CD8-positive, alpha-beta memory T cell (primary cell): ENCODE measurements at regions not wholly inside any gene's neighbourhood (a gene's known extent, or its start where the extent isn't known, plus 50 kb on each side); places are given as distances from the start of the nearest gene placed in this dataset.

Experiments used
- CTCF ChIA-PET: fragments of 350-600 bp; sonication (Branson Sonifier 250); formaldehyde crosslinking; loops from one replicate; lab custom pipeline; 2021; ENCODE audit warnings: antibody characterized with exemption; lab: Charles Lee
- POLR2A ChIA-PET: fragments of 350-600 bp; sonication (Branson Sonifier 250); formaldehyde crosslinking; loops from one replicate; lab custom pipeline; 2021; ENCODE audit warnings: antibody characterized with exemption; lab: Charles Lee
- DNase-seq, 5 donors: peaks; one replicate each; pipeline versions ENCODE4 v3.0.0 to v3.0.0-alpha.2; 2020 to 2022; ENCODE audit warnings: mixed read lengths in 1 of 5
- H3K27ac ChIP-seq: one replicate; pipeline ENCODE4 v1.7.0; 2013; ENCODE audit warnings: low read depth, mild to moderate bottlenecking, low read length, moderate library complexity
- H3K27me3 ChIP-seq: 2 replicates; pipeline ENCODE4 v1.7.0; 2013; ENCODE audit warnings: low read length, mild to moderate bottlenecking; ENCODE audit not compliant: insufficient read depth, poor library complexity, severe bottlenecking
- H3K36me3 ChIP-seq: 2 replicates; pipeline ENCODE4 v1.7.0; 2013; ENCODE audit warnings: mild to moderate bottlenecking, low read length, moderate library complexity; ENCODE audit not compliant: insufficient read depth
- H3K4me1 ChIP-seq: 2 replicates; pipeline ENCODE4 v1.7.0; 2013; ENCODE audit warnings: mild to moderate bottlenecking, low read length, moderate library complexity; ENCODE audit not compliant: insufficient read depth
- H3K4me3 ChIP-seq: 2 replicates; pipeline ENCODE4 v1.7.0; 2013; ENCODE audit warnings: mild to moderate bottlenecking, low read length
- H3K9me3 ChIP-seq: 2 replicates; pipeline ENCODE4 v1.7.0; 2013; ENCODE audit warnings: mild to moderate bottlenecking, low read length
- H3K27ac Mint-ChIP-seq, 8 donors: one replicate each; pipeline ENCODE4 v1.8.0; 2020 to 2021; ENCODE audit warnings: mixed read lengths in 8 of 8, mild to moderate bottlenecking in 6 of 8, inconsistent platforms in 3 of 8, moderate library complexity in 3 of 8
- H3K27me3 Mint-ChIP-seq, 2 donors: one replicate each; pipeline ENCODE4 v1.8.0; 2020 to 2021; ENCODE audit warnings: mixed read lengths in 2 of 2, mild to moderate bottlenecking in 1 of 2, moderate library complexity in 1 of 2
- H3K36me3 Mint-ChIP-seq, 3 donors: one replicate each; pipeline ENCODE4 v1.8.0; 2020 to 2021; ENCODE audit warnings: mixed read lengths in 3 of 3, inconsistent platforms in 1 of 3, mild to moderate bottlenecking in 1 of 3
- H3K4me1 Mint-ChIP-seq, 3 donors: one replicate each; pipeline ENCODE4 v1.8.0; 2020 to 2021; ENCODE audit warnings: mixed read lengths in 3 of 3, inconsistent platforms in 1 of 3, mild to moderate bottlenecking in 1 of 3
- H3K4me3 Mint-ChIP-seq, 7 donors: one replicate each; pipeline ENCODE4 v1.8.0; 2020 to 2021; ENCODE audit warnings: mixed read lengths in 7 of 7, mild to moderate bottlenecking in 6 of 7, moderate library complexity in 4 of 7, inconsistent platforms in 2 of 7
- H3K9me3 Mint-ChIP-seq, 5 donors: one replicate each; pipeline ENCODE4 v1.8.0; 2020 to 2022; ENCODE audit warnings: mixed read lengths in 5 of 5, mild to moderate bottlenecking in 3 of 5, moderate library complexity in 2 of 5, inconsistent platforms in 1 of 5

DNA sequence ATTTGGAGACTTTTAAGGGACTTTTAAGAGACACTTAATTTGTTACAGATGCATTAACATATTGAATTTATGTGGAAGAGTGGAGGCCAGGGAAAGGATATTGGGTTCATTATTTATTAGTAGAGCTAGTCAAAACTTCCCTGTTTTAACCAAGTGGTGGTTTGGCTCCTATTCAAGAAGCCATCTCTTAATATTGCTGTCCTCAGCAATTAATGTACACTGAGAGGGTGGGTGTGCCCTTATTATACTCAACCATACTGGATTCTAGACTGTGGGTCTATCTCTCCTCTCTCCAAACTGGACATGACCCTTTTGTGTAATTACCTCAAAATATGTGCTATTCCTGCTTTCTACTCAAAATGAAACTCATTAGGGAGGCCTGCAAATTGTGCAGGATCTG is 398.7 kb upstream of the DDHD1 start:
- ChIA-PET POLR2A (no interaction called here), CTCF (interaction anchor here (1.0 kb wide), 1 partner anchor 11 kb away, joined by 3 read pairs; no protein-coding TSS in a partner anchor)
- Histone ChIP-seq H3K27ac (no peak overlapping the region), H3K4me1 (no peaks in the 10 kb centered on the region), H3K36me3 (no peaks in the 10 kb centered on the region), H3K27me3 (no peaks in the 10 kb centered on the region), H3K4me3 (no peak overlapping the region), H3K9me3 (no peaks in the 10 kb centered on the region)
- peaks cover 3 to 11% (median 9%) of the 10 kb centered on the region in 5 donors for H3K9me3 Mint-ChIP-seq
- H3K27ac Mint-ChIP-seq: no peak overlapping the region
- peaks cover 0 to 10% (median 0%) of the 10 kb centered on the region in 3 donors for H3K36me3 Mint-ChIP-seq
- no peak for DNase-seq
- no peak overlapping the region for H3K4me3 Mint-ChIP-seq
- H3K27me3 Mint-ChIP-seq: peaks cover 0 to 6% of the 10 kb centered on the region in 2 donors
- H3K4me1 Mint-ChIP-seq: no peaks in the 10 kb centered on the region

DNA sequence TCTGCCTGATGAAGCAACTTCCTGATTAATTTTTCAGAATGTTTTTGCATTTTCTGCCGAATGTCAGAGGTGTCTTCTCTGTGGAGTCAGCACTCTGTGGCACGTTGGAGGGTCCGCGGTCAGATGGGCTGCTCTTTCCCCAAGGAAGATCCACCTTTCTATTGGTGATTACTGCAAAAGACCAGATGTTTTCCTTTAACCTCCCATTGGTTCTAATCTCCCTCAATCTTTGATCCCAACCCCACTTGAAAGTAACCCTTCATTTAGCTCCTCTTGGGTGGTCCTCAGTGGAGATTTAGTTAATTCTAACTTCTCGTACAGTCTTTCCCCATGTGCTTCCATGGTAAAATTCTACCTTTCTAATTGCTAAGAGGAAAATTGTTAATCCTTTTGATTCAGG is 397.7 kb upstream of the DDHD1 start:
- Histone ChIP-seq H3K36me3 (no peaks in the 10 kb centered on the region), H3K27me3 (no peaks in the 10 kb centered on the region), H3K4me1 (no peaks in the 10 kb centered on the region), H3K4me3 (no peak overlapping the region), H3K27ac (no peak overlapping the region), H3K9me3 (no peaks in the 10 kb centered on the region)
- no peaks in the 10 kb centered on the region for H3K4me1 Mint-ChIP-seq
- H3K27me3 Mint-ChIP-seq: peaks cover 0 to 5% of the 10 kb centered on the region in 2 donors
- ChIA-PET POLR2A (no interaction called here), CTCF (interaction anchor here (1.0 kb wide), 1 partner anchor 10 kb away, joined by 3 read pairs; no protein-coding TSS in a partner anchor)
- H3K4me3 Mint-ChIP-seq: no peak overlapping the region
- DNase-seq: no peak
- H3K36me3 Mint-ChIP-seq: peaks cover 0 to 10% (median 0%) of the 10 kb centered on the region in 3 donors
- H3K9me3 Mint-ChIP-seq: peaks cover under 1 to 9% (median 8%) of the 10 kb centered on the region in 5 donors
- no peak overlapping the region for H3K27ac Mint-ChIP-seq

DNA sequence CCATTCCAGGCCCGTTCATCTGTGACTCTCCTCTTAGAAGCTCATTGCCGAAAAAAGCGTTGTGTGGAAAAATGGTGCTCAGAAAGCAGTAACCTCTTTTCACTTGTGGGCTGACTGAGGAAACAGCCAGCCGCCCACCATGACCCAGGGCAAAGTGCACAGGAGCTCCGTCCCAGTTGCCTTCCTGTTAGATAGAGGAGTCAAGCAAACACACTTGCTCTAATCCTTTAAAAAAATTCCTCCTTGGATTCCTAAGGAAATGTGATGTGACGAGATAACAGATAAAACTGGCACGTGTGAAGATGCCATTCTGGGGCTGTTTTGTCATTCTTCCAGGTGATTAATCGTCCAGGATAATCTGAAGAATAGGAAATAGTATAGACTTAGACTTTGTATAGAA is 396.8 kb upstream of the DDHD1 start:
- POLR2A ChIA-PET: no interaction called here
- Histone ChIP-seq H3K27ac (no peak overlapping the region), H3K36me3 (no peaks in the 10 kb centered on the region), H3K4me1 (no peaks in the 10 kb centered on the region), H3K9me3 (no peaks in the 10 kb centered on the region), H3K4me3 (no peak overlapping the region), H3K27me3 (no peaks in the 10 kb centered on the region)
- CTCF ChIA-PET: no interaction called here
- Mint-ChIP-seq H3K36me3 (peaks cover 0 to 10% (median 0%) of the 10 kb centered on the region in 3 donors), H3K9me3 (peaks cover 0 to 10% (median 8%) of the 10 kb centered on the region in 5 donors), H3K4me1 (no peaks in the 10 kb centered on the region), H3K27me3 (peaks cover 0 to 5% of the 10 kb centered on the region in 2 donors), H3K4me3 (no peak overlapping the region), H3K27ac (no peak overlapping the region)
- DNase-seq: no peak

DNA sequence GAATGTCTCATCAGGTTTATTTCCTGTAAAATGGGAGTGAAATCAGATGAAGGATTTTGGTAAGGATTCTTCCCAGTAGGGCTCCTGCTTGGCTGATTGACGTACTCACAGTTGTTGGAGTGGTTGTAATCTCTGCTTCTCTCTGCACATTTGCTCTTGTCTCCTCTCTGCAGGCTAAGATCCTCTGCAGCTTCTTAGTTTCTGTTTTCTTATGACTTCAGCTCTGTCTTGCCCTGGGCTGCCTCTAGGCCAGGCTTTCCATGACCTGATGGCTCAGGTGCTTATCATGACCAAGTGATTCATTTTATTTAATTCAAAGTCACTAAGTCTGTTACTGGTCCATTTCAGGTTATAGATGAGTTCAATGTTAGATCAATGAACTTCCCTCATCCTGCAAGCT is 394.5 kb upstream of the DDHD1 start:
- Histone ChIP-seq H3K4me3 (no peak overlapping the region), H3K9me3 (no peaks in the 10 kb centered on the region), H3K27me3 (no peaks in the 10 kb centered on the region), H3K27ac (no peak overlapping the region), H3K36me3 (no peaks in the 10 kb centered on the region), H3K4me1 (no peaks in the 10 kb centered on the region)
- H3K4me3 Mint-ChIP-seq: no peak overlapping the region
- no peaks in the 10 kb centered on the region for H3K4me1 Mint-ChIP-seq
- H3K36me3 Mint-ChIP-seq: peaks cover 0 to 10% (median 0%) of the 10 kb centered on the region in 3 donors
- H3K27me3 Mint-ChIP-seq: peaks cover 0 to 5% of the 10 kb centered on the region in 2 donors
- peaks cover 0 to 12% (median 8%) of the 10 kb centered on the region in 5 donors for H3K9me3 Mint-ChIP-seq
- no peak overlapping the region for H3K27ac Mint-ChIP-seq
- POLR2A ChIA-PET: no interaction called here
- DNase-seq: no peak
- CTCF ChIA-PET: no interaction called here

DNA sequence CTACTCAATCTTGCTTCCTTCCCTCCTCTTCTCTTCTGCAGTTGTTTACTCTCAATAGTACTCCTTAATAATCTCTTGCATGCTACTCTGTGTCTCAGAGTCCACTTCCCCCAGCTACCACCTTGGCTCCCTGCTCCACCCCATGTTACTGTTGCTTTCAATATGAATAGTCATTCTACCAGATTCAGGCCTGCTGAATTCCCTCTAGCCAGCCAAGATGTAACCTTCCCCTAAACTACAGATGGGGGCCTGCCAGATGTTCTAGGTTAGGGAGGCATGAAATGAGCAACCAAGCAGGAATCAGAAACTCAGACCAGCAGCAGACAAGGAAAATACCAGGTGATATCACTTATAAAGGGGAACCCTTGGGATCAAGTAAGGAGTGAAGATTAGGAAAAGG is 392.1 kb upstream of the DDHD1 start:
- DNase-seq: no peak
- CTCF ChIA-PET: no interaction called here
- Histone ChIP-seq H3K27ac (no peak overlapping the region), H3K27me3 (no peaks in the 10 kb centered on the region), H3K9me3 (no peaks in the 10 kb centered on the region), H3K36me3 (no peaks in the 10 kb centered on the region), H3K4me1 (no peaks in the 10 kb centered on the region), H3K4me3 (no peak overlapping the region)
- POLR2A ChIA-PET: no interaction called here
- peaks cover 0 to 5% (median 0%) of the 10 kb centered on the region in 3 donors for H3K36me3 Mint-ChIP-seq
- H3K4me1 Mint-ChIP-seq: no peaks in the 10 kb centered on the region
- H3K27me3 Mint-ChIP-seq: no peaks in the 10 kb centered on the region
- H3K27ac Mint-ChIP-seq: no peak overlapping the region
- H3K4me3 Mint-ChIP-seq: no peak overlapping the region
- H3K9me3 Mint-ChIP-seq: peaks cover 0 to 10% (median 6%) of the 10 kb centered on the region in 5 donors

DNA sequence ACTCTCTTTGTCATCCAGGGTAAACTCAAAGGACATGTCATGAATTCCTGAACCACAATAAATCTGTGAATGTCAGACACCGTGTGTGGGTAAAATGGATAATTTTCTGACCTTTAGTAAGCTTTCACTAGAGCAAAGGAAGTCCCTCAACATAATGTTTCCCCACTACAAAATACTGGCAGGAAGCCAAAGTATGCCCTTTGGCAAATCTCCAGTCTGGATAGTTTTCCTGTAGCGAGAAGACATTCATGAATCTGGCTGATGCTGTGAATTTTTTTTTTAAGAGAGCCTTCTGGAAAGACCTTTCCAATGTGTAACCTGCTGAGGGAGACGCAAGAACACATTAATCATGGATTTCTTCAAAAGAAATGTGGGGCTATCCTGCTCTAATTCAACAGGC is 389.6 kb upstream of the DDHD1 start:
- no peaks in the 10 kb centered on the region for H3K36me3 ChIP-seq
- DNase-seq: no peak
- POLR2A ChIA-PET: no interaction called here
- Mint-ChIP-seq H3K27me3 (no peaks in the 10 kb centered on the region), H3K27ac (no peak overlapping the region), H3K36me3 (no peaks in the 10 kb centered on the region), H3K4me1 (no peaks in the 10 kb centered on the region), H3K9me3 (peaks cover 0 to 4% (median 2%) of the 10 kb centered on the region in 5 donors), H3K4me3 (no peak overlapping the region)
- no peaks in the 10 kb centered on the region for H3K27me3 ChIP-seq
- H3K4me1 ChIP-seq: no peaks in the 10 kb centered on the region
- no peaks in the 10 kb centered on the region for H3K9me3 ChIP-seq
- no peak overlapping the region for H3K27ac ChIP-seq
- H3K4me3 ChIP-seq: no peak overlapping the region
- CTCF ChIA-PET: no interaction called here

DNA sequence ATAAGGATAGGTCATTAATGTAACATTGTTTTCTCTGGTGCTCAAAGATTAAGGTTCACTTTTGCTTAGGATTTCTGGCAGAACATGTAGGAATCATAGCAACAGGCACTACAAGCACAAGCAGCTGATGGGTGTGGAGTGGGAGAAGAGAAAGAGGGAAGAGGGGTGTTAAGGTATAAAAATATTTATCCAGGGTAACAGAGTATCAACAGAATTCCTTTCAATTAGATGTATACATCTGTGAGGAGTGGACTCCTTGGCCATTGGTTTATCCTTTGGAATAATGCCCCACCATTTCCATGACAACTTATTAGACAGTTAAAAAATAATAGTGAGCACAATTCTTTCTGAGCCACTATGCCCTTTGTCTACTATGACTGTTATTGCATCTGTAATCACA is 388.3 kb upstream of the DDHD1 start:
- CTCF ChIA-PET: no interaction called here
- H3K36me3 ChIP-seq: no peaks in the 10 kb centered on the region
- H3K27ac Mint-ChIP-seq: no peak overlapping the region

DNA sequence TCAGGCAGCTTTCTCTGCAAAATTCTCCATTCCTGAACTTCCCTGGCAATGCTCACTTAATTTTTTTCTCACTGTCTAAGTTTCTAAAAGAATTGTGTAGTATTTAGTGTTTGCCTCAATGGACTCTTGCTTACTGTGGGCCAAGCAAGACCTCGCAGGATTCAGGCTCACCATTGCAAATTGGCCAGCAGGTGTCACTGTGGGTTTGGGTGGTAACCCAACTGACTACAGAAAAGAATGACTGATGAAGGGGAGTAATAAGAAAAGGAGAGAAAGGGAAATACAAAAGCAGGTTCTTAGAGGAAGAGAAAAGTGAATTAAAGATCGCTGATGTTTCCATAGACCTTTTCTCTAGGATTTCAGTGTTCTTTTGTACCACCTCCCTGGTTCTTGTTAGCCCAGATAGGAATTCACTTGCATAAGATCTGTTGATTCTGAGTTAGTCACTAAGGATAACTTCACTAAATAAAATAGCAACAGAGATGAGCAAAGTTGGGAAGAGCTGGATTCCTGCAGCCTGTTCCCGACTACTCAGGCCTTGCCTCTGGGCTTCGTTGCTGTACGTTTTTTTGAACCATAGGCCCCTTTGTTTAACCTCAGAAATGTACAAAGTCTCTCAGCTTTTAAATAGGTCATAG is 386.5 kb upstream of the DDHD1 start:
- H3K27ac Mint-ChIP-seq: no peak overlapping the region
- CTCF ChIA-PET: interaction anchor here (1.4 kb wide), 1 partner anchor 12 kb away, joined by 3 read pairs; no protein-coding TSS in a partner anchor
- POLR2A ChIA-PET: no interaction called here

More for the DNA sequence above, 388.3 kb upstream of the DDHD1 start:
- POLR2A ChIA-PET: no interaction called here
- Histone ChIP-seq H3K9me3 (no peaks in the 10 kb centered on the region), H3K27me3 (no peaks in the 10 kb centered on the region), H3K4me3 (no peak overlapping the region), H3K27ac (no peak overlapping the region), H3K4me1 (no peaks in the 10 kb centered on the region)
- H3K4me3 Mint-ChIP-seq: no peak overlapping the region
- no peaks in the 10 kb centered on the region for H3K36me3 Mint-ChIP-seq
- H3K27me3 Mint-ChIP-seq: no peaks in the 10 kb centered on the region
- DNase-seq: no peak
- no peaks in the 10 kb centered on the region for H3K4me1 Mint-ChIP-seq
- H3K9me3 Mint-ChIP-seq: peaks cover 0 to 2% (median 0%) of the 10 kb centered on the region in 5 donors

More for the DNA sequence above, 386.5 kb upstream of the DDHD1 start:
- Histone ChIP-seq H3K4me3 (no peak overlapping the region), H3K27me3 (no peaks in the 10 kb centered on the region), H3K36me3 (no peaks in the 10 kb centered on the region), H3K4me1 (no peaks in the 10 kb centered on the region), H3K9me3 (no peaks in the 10 kb centered on the region), H3K27ac (no peak overlapping the region)
- no peak for DNase-seq
- H3K4me3 Mint-ChIP-seq: no peak overlapping the region
- H3K36me3 Mint-ChIP-seq: no peaks in the 10 kb centered on the region
- no peaks in the 10 kb centered on the region for H3K4me1 Mint-ChIP-seq
- no peaks in the 10 kb centered on the region for H3K27me3 Mint-ChIP-seq
- peaks cover 0 to 2% (median 0%) of the 10 kb centered on the region in 5 donors for H3K9me3 Mint-ChIP-seq
